Endothelial cell (in vitro differentiated cells): ENCODE measurements at regions not wholly inside any gene's neighbourhood (a gene's known extent, or its start where the extent isn't known, plus 50 kb on each side); places are given as distances from the start of the nearest gene placed in this dataset.

Experiments
- DNase-seq: peaks from one replicate; pipeline ENCODE4 v3.0.0; 2021; ENCODE audit warnings: low spot score
- H3K27ac Mint-ChIP-seq: one replicate; pipeline ENCODE4 v1.8.0; 2021; ENCODE audit warnings: mixed read lengths, inconsistent platforms; ENCODE audit not compliant: unreplicated experiment
- H3K27me3 Mint-ChIP-seq: one replicate; pipeline ENCODE4 v1.8.0; 2021; ENCODE audit warnings: mild to moderate bottlenecking, moderate library complexity, mixed read lengths, inconsistent platforms; ENCODE audit not compliant: unreplicated experiment
- H3K36me3 Mint-ChIP-seq: one replicate; pipeline ENCODE4 v1.8.0; 2021; ENCODE audit warnings: mild to moderate bottlenecking, low read depth, mixed read lengths, inconsistent platforms; ENCODE audit not compliant: unreplicated experiment
- H3K4me1 Mint-ChIP-seq: one replicate; pipeline ENCODE4 v1.8.0; 2021; ENCODE audit warnings: mild to moderate bottlenecking, mixed read lengths, inconsistent platforms; ENCODE audit not compliant: unreplicated experiment
- H3K4me3 Mint-ChIP-seq: one replicate; pipeline ENCODE4 v1.8.0; 2021; ENCODE audit warnings: mild to moderate bottlenecking, mixed read lengths, inconsistent platforms; ENCODE audit not compliant: unreplicated experiment
- H3K9me3 Mint-ChIP-seq: one replicate; pipeline ENCODE4 v1.8.0; 2021; ENCODE audit warnings: mixed read lengths, inconsistent platforms; ENCODE audit not compliant: unreplicated experiment
- TF ChIP-seq, protein P1 (sequence below): fragments of 200-600 bp; sonication (generic); IDR thresholded peaks from one replicate; pipeline ENCODE4 v1.5.0; 2021; ENCODE audit warnings: antibody characterized with exemption; ENCODE audit not compliant: unreplicated experiment

DNA sequence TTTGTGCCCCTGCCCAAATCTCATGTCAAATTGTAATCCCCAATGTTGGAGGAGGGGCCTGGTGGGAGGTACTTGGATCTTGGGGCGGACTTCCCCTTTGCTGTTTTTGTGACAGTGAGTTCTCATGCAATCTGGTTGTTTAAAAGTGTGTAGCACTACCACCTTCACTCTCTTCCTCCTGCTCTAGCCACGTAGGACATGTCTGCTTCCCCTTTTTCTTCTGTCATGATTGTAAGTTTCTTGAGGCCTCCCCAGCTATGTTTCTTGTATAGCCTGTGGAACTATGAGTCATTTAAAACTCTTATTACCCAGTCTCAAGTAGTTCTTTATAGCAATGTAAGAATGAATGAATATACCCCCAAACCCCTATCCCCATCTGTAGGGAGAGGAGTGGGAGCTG is 1013.7 kb upstream of the MAP3K7 start:
- no peaks in the 10 kb centered on the region for H3K36me3 Mint-ChIP-seq
- no peak for DNase-seq
- no peak overlapping the region for H3K4me3 Mint-ChIP-seq
- H3K27ac Mint-ChIP-seq, result no peak overlapping the region
- TF ChIP-seq, protein P1, sequence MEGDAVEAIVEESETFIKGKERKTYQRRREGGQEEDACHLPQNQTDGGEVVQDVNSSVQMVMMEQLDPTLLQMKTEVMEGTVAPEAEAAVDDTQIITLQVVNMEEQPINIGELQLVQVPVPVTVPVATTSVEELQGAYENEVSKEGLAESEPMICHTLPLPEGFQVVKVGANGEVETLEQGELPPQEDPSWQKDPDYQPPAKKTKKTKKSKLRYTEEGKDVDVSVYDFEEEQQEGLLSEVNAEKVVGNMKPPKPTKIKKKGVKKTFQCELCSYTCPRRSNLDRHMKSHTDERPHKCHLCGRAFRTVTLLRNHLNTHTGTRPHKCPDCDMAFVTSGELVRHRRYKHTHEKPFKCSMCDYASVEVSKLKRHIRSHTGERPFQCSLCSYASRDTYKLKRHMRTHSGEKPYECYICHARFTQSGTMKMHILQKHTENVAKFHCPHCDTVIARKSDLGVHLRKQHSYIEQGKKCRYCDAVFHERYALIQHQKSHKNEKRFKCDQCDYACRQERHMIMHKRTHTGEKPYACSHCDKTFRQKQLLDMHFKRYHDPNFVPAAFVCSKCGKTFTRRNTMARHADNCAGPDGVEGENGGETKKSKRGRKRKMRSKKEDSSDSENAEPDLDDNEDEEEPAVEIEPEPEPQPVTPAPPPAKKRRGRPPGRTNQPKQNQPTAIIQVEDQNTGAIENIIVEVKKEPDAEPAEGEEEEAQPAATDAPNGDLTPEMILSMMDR, result no peak
- H3K4me1 Mint-ChIP-seq, result no peaks in the 10 kb centered on the region
- no peaks in the 10 kb centered on the region for H3K9me3 Mint-ChIP-seq
- peaks cover 1% of the 10 kb centered on the region for H3K27me3 Mint-ChIP-seq

DNA sequence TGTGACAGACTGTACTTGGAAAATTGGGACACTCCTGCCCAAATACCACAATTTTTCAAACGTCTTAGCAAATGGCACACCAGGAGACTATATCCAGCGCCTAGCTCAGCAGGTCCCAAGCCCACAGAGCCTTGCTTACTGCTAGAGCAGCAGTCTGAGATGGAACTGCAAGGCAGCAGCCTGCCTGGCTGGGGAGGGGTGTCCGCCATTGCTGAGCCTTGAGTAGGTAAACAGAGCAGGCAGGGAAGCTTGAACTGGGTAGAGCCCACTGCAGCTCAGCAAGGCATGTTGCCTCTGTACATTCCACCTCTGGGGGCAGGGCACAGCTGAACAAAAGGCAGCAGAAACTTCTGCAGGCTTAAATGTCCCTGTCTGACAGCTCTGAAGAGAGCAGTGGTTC is 1003.3 kb upstream of the MAP3K7 start:
- Mint-ChIP-seq H3K36me3 (no peaks in the 10 kb centered on the region), H3K4me1 (no peaks in the 10 kb centered on the region), H3K27me3 (no peaks in the 10 kb centered on the region), H3K4me3 (no peak overlapping the region), H3K27ac (no peak overlapping the region), H3K9me3 (no peaks in the 10 kb centered on the region)
- TF ChIP-seq, protein P1, result no peak
- no peak for DNase-seq

DNA sequence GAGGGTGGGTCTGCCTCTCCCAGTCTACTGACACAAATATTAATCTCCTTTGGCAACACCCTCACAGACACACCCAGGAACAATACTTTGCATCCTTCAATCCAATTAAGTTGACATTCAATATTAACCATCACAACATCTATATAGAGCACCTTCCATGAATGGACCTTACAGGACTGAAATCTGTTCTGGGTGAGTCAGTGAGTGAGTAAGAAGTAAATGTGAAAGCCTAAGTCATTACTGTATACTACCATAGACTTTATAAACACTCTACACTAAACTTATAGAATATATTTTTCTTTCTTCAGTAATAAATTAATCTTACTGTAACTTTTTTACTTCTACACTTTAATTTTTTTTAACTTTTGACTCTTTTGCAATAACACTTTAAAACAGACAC is 993.8 kb upstream of the MAP3K7 start:
- Mint-ChIP-seq H3K4me1 (no peaks in the 10 kb centered on the region), H3K36me3 (no peaks in the 10 kb centered on the region)

DNA sequence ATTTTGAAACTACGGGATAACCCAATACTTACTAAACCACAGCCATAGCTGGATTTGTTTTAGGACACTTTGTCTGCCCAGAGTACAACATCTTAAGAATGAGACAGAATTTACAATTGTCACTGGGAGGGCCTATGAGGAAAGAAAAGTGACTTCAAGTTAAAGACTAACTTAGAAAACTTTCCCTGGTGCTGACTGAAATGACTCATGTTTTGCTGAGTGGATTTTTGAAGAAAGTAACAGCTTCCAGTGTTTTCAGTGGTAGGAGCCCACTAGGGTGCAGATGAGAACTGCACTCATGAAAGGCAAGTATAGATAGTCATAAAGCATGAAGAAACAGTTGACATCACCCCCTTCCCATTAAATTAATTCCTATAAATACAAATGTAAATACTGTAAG is 988.2 kb upstream of the MAP3K7 start:
- Mint-ChIP-seq H3K36me3 (no peaks in the 10 kb centered on the region), H3K27ac (no peak overlapping the region), H3K9me3 (no peaks in the 10 kb centered on the region), H3K4me1 (no peaks in the 10 kb centered on the region), H3K27me3 (no peaks in the 10 kb centered on the region), H3K4me3 (no peak overlapping the region)
- TF ChIP-seq, protein P1, result no peak
- no peak for DNase-seq

More for the DNA sequence above, 993.8 kb upstream of the MAP3K7 start:
- Mint-ChIP-seq H3K9me3 (no peaks in the 10 kb centered on the region), H3K4me3 (no peak overlapping the region), H3K27me3 (no peaks in the 10 kb centered on the region), H3K27ac (no peak overlapping the region)
- TF ChIP-seq, protein P1, result no peak
- DNase-seq, result no peak

DNA sequence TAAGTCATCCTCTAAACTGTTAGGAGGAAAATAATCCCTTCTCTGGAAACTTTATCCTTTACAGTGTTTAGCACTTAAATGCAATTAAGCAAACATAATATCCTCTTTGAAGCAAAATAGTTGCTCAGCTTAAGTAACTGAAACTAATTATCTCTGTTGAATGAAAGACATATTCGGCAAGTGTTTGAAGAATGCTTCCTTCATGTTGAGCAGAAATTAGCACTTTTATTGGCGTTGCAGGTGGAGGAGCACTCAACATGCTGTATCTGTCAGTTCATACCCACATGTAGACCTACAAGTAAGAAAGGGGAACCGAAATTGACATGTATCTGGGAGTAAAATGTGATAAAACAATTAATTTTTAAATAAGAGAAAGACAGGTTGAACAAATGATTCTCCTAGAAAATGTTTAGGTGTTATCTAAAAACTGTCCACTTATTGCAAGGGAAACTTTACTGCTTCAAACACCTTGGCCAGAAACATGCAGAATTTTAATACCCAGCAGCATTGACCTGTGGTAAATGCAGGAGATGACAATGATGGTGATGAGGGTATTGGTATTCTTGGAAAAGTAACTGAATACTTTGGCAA is 987.0 kb upstream of the MAP3K7 start:
- no peak overlapping the region for H3K27ac Mint-ChIP-seq
- no peaks in the 10 kb centered on the region for H3K36me3 Mint-ChIP-seq
- no peak overlapping the region for H3K4me3 Mint-ChIP-seq
- H3K4me1 Mint-ChIP-seq, result no peaks in the 10 kb centered on the region
- H3K27me3 Mint-ChIP-seq, result no peaks in the 10 kb centered on the region
- no peaks in the 10 kb centered on the region for H3K9me3 Mint-ChIP-seq
- TF ChIP-seq, protein P1, result no peak
- DNase-seq, result no peak
